Stimulated activated CD4-positive, alpha-beta T cell treated with anti-CD3 and anti-CD28 coated beads, Interleukin-12 subunit alpha, Interleukin-12 subunit beta, amount 100 ng/mL, for 48 hours (primary cell): ENCODE measurements at regions not wholly inside any gene's neighbourhood (a gene's known extent, or its start where the extent isn't known, plus 50 kb on each side); places are given as distances from the start of the nearest gene placed in this dataset.

ENCODE experiments used
- DNase-seq, 3 donors: peaks; one replicate each; pipeline ENCODE4 v3.0.0-alpha.2; 2020; ENCODE audit warnings: low read depth in 2 of 3, low spot score in 1 of 3

DNA sequence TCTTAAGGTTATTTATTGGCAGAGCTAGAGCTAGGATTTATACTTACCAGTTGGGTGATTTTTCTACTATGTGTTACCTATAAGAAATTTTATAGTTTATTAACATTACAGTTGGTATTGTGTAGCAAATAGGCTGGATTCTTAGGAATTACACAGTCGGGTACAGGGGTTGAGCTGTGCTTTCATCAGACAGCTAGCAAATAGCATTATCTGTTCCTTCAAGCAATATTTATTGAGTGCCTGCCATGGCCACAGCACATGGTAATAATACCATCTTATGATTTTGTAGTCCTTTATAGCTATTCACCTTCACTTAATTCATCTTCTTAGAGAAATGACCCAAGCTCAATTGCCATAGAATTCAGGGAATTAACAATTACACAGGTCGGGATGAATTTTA lies 109.4 kb upstream of the PACRGL start:
- DNase-seq, result no peak

DNA sequence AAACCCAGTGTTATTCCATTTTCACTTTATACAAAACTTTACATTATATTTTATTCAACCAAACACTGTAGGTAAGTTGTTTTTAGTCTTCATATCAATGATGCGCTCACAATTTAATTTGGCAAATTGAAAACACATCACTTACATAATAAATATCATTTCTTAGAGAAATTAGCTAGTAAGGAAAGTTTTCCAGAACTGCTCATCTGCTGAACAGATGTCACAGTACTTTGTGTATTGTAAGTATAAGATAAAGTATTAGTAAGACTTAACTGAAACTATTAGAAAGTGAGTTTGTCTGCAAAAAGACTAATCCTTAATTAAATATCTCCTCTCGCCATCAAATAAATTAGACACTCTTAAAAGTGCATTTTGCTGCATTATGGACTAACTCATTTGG lies 108.7 kb upstream of the PACRGL start:
- DNase-seq, result no peak

DNA sequence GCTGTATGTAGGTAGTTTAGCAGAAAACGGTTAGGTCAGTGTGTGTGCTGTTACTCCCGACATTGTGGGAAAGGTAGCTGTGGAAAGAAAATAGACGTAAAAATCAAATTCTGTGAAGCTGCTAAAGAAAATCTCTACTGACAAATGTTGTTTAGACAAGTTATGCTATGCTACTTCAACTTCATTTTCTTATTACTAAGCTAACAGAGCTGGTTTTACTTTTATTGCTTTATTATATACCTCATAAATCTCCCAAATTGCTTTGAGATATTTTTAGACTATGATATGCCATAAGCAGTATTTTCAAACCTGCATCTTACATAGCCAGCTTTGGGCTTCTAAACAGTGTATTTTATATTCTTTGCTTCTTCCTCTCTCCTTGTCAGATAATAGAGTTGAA lies 108.2 kb upstream of the PACRGL start:
- no peak for DNase-seq

DNA sequence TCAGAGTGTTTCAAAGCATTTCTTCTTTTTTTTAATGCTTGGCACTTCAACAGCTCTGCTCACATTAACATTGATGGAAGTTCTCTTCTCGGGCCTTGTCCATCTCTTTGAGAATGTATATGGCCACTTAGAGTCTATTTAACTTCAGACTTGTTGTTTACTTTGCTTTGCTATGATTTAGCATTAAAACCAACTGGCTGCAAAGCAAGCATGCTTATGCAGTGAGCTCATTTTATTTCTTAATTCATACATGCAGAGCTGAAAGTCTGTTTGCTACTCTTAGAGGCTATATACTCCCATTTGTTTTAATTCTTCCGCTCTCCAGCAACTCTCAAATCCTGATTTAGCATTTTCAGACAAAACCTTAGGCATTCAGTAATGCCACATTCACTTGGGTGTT lies 107.6 kb upstream of the PACRGL start:
- no peak for DNase-seq

DNA sequence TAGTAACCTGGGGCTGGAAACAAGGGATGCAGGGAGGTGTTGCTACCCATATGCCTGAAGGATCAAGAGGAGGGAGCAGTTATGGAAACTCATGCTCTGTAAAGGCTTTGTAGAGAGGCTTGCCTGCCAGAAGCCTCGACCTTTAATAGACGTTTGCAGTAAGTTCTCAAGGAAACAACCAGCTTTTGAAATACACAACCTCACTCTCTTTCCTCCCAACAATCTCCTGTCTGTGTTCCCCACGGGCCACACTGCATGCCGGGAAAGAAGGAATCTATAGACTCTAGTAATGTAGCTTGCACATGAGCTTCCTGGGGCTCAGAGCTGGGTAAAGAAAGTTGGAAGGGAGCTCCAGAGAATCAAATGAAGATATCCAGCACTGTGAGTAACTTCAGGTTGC lies 101.6 kb upstream of the PACRGL start:
- DNase-seq, result no peak

DNA sequence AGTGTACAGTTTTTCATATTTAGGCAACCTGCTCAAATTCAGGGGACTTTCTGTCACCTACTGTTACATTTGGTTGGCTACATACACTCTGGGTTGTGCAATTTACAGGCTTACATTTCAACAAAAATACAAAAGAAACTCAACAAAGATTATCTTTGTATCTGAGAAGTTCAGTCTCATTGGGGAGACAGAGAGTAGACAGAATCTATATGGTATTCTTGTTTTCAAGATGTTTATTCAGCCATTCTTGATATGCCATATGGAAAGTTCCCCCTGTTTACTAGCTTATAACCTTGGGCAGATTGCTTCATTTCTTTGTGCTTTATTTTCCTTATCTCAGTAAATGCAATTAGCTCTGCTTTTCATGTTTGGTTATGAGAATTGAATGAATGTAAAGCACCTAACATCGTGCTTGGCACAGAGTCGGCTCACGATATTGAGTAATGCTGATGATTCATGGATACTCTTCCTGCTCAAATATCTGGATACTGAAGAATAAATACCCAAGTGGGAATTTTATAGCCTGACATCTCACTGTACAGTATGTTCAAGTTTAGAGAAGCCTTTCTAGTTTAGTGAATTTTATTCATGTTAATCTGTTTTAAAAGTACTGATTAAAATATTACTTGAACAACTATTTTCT lies 96.5 kb upstream of the PACRGL start:
- no peak for DNase-seq

DNA sequence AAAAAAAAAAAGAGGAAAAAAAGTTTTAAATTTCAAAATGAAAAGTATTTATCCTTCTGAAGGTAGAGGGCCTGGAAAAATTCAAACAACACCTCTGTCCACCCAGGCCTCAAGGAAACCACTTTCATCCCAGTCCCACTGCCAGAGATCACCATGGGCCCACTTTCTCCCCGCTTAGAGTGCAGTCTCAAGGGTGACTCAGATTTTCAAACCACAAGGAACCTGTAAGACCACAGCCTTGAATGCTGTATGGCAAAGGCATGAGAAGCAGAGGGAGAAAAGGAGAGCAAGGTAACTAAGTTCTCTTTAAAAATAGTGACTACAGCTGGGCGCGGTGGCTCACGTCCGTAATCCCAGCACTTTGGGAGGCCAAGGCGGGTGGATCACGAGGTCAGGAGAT lies 87.9 kb upstream of the PACRGL start:
- no peak for DNase-seq

DNA sequence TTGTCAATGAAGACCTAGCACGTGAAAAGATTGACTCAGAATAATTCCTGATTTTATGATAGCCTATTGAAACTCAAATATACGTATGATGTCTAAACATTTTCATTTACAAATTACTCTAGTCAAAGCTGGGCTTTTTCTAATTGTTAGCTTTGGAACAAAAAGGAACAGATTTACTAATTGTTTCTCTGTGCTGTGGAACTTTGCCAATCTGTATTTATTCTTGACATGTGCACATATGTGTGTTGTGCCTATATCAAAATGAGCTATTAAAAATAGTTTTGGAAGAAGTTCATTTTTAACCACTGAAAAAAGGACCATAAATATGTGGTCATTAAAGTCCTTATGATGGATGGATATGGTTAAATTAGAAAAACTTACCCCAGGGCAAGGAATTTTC lies 85.4 kb upstream of the PACRGL start:
- no peak for DNase-seq

DNA sequence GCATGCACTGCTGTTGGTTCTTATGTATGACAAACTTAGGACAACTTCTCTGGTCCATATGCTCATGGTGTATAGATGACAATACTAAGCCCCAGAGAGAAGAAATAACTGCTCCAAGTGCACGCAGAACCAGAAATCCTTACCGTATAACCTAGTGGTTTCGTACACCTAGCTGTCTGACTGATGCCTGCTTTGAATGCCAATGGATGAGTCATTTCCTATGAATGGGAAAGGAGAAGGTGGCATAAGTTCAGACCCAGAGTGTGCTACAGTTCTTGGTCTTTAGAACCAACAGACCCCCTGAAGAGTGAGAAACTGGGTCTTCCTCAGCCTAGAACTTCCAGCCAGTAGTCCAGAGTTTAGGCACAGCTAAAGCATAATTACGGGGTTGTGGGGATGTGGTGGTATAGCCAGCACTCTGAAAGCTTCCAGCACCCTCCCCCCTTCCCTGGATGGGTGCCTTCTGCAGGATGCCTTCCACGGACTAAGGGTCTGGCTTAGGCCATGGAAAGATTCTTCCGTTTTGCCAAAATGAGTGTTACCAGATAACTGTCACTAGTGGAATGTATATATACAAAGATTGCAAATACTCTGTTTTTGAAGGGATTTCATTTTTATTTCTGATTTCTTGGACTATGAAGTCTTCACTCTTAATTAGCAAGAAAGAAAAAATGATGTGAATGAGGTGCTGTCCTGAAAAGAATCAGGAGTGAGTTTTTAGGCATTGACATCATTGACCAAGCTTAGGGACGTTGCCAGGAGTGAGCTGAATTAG lies 84.6 kb upstream of the PACRGL start:
- DNase-seq, result no peak

DNA sequence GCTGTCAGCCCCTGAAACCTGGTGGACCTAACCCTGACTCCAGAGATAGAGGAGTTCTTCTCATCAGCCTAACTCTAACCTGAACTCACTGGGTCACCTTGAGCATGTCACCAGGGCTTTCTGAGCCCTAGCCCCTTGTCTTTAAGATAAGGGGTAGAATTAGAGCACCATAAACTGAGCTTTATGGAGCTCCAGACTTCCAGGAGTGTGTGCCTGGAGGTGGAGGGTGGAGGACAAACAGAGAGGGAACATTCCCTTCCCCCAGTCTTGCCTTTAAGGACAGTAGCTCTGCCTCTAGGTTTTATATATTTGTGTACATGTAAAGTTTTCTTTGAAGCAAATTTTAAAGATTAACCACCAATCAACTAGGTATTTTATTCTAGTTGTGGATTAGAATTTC lies 83.9 kb upstream of the PACRGL start:
- DNase-seq, result no peak

DNA sequence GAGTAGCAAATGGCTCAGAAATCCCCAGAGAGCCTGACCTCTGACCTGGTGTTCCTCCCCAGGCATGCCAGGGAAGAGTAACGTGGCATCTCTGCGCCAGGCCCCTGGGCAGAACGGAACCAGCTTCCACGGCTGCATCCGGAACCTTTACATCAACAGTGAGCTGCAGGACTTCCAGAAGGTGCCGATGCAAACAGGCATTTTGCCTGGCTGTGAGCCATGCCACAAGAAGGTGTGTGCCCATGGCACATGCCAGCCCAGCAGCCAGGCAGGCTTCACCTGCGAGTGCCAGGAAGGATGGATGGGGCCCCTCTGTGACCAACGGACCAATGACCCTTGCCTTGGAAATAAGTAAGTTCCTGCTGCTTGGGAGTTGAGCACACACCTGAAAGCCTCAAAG lies 83.4 kb upstream of the PACRGL start:
- no peak for DNase-seq

DNA sequence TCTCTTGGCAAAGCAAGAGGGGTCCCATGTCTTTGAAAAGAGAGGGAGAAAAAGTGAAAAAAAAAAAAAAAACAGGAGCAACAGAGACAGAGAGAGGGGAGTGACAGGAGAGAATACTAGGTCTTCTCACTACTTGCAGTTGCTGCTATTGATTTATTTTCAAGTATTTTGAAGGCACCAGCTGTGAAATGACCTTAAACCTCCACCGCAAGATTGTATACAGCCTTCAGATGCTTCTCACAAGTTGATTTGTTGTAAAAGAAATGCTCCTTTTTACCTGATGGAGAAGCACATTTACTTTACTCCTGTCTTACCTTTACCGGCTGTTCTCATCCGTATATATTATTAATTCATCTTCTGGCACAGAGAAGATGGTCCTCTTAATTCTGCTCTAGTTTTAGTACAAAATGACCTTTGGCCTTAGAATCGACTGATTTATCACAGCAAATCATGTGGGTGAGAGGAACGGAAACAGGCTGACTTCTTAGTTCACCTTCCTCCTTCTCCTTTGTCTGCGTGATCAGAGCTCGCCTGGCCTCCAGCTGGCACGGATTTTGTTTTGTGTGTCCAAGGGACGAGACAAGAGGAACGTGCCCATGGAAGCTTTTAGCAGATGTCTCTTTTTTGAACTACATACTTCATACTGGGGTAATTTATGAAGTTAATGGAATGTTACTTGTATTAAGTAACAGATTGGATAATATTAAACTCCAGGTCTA lies 82.4 kb upstream of the PACRGL start:
- DNase-seq, result no peak

DNA sequence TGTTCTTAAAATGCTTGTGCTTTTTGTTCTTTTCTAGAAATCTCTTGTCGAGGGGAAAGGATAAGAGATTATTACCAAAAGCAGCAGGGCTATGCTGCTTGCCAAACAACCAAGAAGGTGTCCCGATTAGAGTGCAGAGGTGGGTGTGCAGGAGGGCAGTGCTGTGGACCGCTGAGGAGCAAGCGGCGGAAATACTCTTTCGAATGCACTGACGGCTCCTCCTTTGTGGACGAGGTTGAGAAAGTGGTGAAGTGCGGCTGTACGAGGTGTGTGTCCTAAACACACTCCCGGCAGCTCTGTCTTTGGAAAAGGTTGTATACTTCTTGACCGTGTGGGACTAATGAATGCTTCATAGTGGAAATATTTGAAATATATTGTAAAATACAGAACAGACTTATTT lies 81.5 kb upstream of the PACRGL start:
- DNase-seq, result no peak

DNA sequence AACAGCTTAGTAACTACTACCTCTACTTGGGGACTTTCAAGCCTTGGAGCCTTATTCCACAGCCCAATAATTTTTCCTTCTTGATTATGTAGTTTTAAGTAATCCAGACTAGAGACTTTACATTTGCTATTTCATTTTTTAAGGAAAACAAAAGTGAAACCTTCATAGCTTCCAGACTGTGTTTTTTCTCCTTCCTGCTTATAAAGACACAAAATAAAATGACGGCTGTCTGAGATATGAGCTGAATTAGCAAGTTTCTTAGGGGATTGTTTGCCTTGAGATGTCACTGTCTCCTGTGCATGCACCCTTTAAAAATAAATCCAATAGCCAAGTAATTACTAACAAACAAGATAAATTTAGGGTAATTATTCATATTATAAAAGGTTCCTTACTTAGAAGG lies 78.8 kb upstream of the PACRGL start:
- DNase-seq, result no peak

DNA sequence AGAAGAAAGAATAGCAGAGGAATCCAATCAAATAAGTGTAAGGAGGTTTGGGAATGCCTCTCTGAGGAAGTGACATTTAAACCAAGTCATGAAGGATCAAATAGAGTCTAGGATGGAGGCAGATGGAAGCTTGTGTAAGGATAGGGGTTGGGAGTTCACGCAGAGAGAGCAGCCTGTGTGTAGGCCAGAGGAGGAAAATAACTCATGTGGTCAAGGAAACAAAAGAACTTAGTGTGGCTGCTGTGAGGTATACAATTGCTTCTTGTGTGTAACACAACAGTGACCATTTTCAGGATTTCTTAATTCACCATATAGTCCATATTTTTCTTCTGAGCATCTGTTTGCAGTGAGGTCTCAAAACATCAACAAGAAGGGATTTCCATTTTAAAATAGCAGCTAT lies 77.6 kb upstream of the PACRGL start:
- DNase-seq, result no peak

DNA sequence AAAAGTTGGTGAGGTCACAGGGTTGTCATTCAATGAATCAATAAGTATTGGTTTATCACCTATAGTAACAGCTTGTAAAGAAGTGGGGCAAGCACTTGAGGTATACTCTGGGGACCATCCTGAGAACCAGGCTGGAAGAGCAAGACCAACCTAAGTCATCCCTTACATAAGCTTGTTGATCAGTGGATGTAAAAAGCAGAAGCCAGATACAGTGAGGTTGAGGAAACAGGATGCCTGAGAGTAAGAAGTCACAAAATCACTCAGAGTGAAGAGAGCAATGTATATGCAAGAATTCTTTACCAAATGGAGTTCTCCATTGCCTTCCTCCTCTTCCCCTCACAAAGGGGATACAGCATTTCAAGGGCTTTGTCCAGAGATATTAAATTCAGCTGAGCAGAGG lies 76.3 kb upstream of the PACRGL start:
- no peak for DNase-seq

DNA sequence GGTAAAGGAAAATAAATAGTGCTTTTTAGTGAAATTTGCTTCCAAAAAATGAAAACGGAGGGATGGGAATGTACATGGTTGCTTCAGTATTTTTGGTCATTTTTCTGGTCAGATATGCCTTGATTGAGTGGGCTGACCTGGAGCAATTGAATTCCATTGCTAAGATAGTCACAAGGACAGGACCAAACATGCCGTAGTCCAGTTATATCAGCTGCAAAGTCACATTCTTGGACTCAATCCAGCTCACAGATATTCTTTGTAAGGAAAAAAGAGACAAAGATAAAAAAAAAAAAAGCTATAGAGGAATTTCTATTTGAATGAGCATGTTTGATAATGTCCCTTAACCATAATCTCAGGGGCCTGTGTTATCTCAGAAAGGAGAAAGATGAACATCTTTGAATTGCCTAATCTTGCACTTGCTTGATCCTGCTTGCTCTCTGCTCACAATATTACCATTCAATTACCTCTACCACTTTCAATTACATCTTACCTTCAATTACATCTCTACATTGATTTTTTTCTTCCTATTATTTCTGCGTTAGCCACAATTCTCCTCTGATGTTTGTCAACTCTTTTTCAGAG lies 75.4 kb upstream of the PACRGL start:
- DNase-seq, result no peak

DNA sequence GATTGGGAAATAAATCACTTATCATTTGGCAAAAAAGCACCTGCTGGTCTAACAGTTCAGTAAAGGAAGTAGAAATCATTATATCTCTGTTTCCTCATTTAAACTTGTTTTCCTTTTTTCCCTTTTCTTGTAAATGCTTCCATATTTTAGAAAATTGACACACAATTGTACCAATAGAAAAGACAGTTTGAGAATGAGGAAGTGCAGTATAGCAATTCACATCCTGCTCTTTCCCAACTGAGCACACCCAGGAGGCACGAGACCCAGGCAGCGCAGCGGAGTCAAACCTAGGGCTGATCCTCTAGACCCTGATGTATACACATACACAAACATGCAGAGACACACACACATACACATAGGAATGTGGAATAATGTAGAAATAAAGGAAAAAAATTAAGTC lies 74.8 kb upstream of the PACRGL start:
- no peak for DNase-seq

DNA sequence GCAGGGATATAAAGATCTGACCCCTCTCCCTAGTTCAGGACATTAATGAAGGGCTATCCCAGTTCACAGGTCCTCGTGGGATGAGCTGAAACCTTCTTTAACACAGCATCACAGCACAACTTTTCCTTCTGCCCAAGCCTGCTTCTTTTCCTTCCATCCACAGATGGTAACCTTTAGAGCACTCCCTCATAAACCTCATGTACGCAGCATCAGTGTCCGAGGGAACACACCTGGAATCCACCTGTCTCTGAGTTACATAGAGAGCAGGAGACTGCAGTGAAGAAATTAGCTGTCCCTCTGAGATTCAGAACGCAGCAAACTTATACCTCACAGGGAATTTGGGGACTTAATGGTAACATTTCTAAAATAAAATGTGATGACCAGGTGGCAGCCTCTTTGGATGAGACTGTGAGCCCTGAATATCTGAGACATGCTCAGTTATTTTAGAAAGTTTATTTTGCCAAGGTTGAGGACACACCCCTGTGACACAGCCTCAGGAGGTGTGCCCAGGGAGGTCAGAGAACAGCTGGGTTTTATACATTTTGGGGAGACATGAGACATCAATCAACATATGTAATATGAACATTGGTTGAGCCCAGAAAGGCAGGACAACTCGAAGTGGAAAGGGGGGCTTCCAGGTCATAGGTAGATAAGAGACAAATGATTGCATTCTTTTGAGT lies 73.8 kb upstream of the PACRGL start:
- DNase-seq, result no peak

DNA sequence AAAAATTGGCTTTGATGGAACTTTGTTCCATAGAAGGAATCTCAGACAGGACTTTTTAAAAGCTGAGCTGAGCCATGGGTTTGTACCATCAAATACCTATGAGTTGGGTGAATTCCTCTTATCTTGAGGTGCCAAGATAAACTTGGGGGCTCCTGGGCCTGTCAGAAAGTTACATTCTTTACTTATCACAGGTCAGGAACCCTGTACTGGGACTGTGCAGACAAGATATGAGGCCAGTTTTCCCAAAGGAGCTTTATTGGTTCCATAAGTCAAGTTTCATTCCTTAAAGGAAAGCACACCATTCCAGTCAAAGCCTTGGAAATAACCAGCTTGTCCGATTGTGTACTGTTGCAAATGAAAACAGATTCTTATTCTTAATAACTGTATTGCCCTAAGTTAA lies 72.4 kb upstream of the PACRGL start:
- no peak for DNase-seq
